GM19467 (cell line): ENCODE measurements at regions not wholly inside any gene's neighbourhood (a gene's known extent, or its start where the extent isn't known, plus 50 kb on each side); places are given as distances from the start of the nearest gene placed in this dataset.

Source experiments
- ATAC-seq: cut with Tn5 transposase; IDR thresholded peaks from one replicate; pipeline ENCODE4 v1.9.1; 2021; ENCODE audit warnings: mild to moderate bottlenecking, moderate library complexity; ENCODE audit not compliant: unreplicated experiment

DNA sequence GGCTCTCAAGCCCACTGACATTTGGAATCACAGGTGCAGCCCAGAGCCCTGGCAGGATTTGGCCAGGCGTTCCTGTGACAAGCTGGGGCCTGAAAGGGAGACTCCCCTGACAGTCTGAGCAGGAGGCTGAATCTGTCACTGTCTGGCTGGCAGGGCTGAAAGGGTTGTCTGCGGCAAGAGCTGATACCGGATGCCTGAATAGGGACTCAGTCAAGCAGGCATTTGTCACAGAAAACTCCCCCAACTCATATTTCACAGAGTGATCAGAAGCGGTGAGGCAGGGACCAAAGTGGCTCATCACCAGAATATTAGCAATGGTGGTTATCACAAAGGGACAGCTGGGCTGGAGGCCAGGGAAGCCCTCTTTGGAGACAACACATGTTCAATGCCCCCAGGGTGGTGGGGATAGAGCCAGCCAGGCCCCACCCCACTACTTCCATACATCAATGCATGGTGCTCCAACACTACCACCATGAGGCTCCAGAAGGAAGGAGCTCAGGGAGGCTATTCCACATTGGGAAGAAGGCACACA lies 295.5 kb downstream of the DTWD2 start:
- ATAC-seq: no peak

GRCh38 chr5:118687661-118688621 lies 300.4 kb downstream of the DTWD2 start:
- peak; percentile 73 for ATAC-seq

- ATAC-seq: no peak
These were observed 301.2 kb downstream of the DTWD2 start for GRCh38 chr5:118687100-118687499.

- ATAC-seq: no peak
These were observed 306.7 kb downstream of the DTWD2 start for GRCh38 chr5:118681655-118682054.

DNA sequence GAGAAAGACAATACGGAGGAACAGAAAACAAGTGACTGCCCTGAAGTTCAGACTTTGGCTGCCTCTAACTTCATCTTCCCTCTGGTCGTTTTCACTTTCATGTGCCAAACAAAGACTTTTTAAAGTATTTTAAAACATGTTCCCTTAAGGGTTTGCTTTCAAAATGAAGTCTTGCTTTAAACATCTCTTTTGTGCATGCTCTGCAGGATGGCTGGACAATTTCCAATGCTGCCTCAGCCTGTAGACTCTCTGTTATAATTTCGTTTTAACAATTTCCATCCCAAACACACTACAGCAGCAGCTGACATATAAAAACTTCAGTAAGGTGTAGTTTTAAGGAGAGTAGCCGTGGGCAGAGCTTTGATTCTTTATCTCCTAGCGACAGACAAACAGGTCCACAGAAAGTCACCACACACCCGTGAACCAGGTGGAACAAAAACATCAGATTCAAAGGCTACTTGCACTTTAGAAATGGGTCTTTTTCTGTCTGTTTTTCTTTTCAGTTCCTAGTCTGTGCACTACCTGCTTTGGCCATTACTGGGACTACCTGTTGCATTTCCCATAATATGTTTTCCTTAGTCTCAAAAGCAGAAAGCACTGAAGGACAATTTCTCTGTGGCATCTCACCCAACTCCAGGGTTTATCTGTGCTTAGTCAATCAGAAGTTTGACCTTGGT lies 308.9 kb downstream of the DTWD2 start:
- no peak for ATAC-seq

- no peak for ATAC-seq
These were observed 309.6 kb downstream of the DTWD2 start for GRCh38 chr5:118678746-118679145.

DNA sequence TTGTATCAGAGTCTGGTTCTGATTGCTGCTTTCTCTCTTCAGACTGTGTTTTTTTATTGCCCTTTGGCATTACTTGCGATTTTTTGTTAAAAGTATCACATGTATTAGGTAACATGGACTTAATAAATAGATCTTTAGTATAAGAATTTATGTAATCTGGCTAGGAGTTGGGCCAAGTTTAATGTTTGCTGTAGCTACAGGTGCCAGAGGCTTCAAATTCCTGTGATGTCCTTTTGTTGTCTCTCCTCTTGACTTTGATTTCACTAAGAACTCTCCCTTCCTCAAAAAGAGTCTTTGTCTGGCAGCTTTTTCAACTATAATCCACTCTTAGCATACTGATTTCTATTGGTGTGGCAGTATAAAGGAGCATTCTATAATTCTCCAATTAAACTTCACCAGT lies 313.1 kb downstream of the DTWD2 start:
- no peak for ATAC-seq

- ATAC-seq: no peak
These were observed 330.8 kb downstream of the DTWD2 start for GRCh38 chr5:118657576-118657975.

DNA sequence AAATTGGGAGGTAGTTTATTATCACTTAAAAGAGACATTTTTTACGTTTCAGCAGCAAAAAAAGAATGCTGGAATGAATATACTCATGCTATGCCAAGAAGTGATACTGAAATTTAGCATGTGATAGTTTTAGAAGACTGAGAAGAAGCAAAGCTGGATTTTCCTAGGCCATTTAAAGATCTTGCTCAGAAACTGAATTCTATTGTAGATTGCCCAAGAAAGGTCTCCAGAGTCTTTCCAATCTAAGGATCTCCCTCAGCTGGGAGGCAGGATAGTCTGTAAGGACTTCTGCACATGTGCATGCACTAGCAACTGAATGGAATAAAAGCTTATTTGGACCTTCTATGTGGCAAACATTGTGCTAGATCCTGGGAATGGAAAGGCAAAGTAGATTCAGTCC lies 334.5 kb downstream of the DTWD2 start:
- ATAC-seq: no peak

- ATAC-seq: no peak
These were observed 335.2 kb downstream of the DTWD2 start for GRCh38 chr5:118653183-118653582.

DNA sequence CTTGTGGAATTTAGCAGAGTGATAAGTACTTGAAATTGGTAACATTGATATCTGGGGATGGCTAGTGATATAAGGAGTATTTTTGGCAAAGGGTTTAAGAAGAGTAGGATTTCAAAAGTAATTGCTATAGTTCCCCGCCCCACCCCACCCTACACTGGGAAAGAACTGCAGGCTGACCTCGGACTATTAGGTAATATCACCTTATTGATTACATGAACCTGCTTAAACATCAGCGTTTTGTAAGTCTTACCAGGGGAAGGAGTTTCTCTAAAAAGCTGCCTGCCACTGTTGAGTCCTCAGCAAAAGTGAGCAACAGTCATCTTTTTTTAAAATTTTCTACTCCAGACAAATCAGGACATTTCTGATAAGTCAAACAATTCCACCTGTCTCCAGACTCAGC lies 337.3 kb downstream of the DTWD2 start:
- ATAC-seq: no peak

DNA sequence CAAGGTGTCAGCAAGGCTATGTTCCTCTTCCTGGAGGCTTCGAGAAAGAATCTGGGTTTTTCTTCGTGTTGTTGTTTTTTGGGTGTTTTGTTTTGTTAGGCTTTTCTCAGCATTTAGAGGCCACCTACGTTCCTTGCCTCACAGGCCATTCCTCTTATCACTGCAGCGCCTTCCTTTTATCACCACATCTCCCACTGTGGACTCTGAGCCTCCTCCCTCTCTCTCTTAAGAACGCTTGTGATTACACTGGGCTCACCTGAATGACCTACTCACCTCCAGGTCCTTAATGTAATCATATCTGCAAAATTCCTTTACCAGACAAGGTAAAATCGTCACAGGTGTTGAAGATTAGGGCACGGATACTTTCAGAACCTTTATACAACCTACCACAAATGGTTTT lies 340.8 kb downstream of the DTWD2 start:
- no peak for ATAC-seq

DNA sequence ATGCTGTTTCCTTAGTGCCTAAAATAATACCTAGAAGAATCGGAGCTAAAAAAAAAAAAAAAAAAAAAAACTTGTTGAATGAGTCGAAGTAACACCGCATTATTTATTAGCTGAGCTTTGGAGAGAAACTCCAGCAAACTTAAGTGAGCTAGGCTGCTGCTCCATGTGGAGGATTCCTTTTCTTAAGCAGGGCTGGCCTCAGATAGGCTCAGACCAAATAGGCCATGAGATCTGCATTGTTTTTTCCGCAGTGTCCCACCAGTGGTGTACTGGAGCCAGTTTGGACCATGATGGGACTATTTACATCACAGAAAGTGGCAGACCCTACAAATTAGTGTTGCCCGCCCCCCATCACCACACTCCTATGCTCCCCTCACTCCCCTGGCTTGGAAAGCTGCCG lies 341.4 kb downstream of the DTWD2 start:
- ATAC-seq: no peak

GRCh38 chr5:118637947-118638670 lies 350.2 kb downstream of the DTWD2 start:
- no peak for ATAC-seq

- no peak for ATAC-seq
These were observed 359.5 kb downstream of the DTWD2 start for GRCh38 chr5:118628660-118629354.

DNA sequence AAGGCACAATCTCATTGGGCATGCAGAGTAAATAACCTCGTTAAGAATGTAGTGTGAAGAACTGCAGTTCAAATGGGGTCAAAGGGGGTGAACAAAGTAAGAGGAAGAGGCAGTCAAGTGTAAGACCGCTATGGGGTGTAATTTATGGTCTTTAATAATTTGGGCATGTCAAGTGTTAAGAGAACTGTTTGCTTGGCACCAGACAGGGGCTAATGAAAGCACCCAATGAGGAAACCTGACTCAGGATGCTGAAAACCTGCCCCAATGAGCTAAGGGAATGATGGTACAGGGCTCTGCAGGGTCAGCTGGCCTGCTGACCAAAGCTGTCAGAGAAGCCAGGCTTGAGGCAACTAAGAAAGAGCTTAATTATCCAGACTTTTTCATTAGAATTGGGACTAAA lies 368.1 kb downstream of the DTWD2 start:
- ATAC-seq: no peak

- no peak for ATAC-seq
These were observed 368.5 kb downstream of the DTWD2 start for GRCh38 chr5:118619823-118620222.

DNA sequence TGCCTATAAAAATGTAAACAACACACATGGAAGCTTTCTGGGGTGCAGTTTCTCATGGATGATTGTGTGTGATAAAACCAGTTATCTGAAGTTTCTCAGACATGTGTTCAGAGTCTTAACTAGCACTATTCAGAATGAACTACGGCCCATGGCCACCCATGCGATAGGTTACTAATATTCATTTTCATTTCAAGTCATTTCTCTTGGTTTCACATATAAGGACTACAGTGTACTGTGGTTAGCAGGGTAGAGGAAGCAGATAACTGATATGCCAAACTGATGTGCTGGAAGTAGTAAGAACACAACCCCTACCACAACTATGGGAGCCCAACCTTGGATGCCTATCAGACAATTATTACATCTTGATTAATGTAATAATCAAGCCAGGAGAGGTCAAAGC lies 372.1 kb downstream of the DTWD2 start:
- ATAC-seq: no peak

- ATAC-seq: no peak
These were observed 373.5 kb downstream of the DTWD2 start for GRCh38 chr5:118614731-118615456.

- ATAC-seq: no peak
These were observed 376.9 kb downstream of the DTWD2 start for GRCh38 chr5:118611332-118611945.
